Natural killer cell treated with Interleukin-12 subunit alpha and Interleukin-12 subunit beta and Interleukin-15 and Interleukin-18, amount 100 ng/mL, for 72 hours (primary cell): ENCODE measurements at regions not wholly inside any gene's neighbourhood (a gene's known extent, or its start where the extent isn't known, plus 50 kb on each side); places are given as distances from the start of the nearest gene placed in this dataset.
"Not testable (repeated sequence)": the region's sequence is repeated elsewhere in the genome, so short reads cannot be mapped to it uniquely, and the experiment has no call there.

Source experiments
- ATAC-seq, 2 donors: fragments of 150-1000 bp; cut with Tn5 transposase in 1 of 2; sonication (Bioruptor Pico), chemical (Tn5 transposase) in 1 of 2; 2 replicates each; pipeline ENCODE4 v1.10.0; 2021
- DNase-seq: peaks from one replicate; pipeline ENCODE4 v3.0.0; 2022; ENCODE audit warnings: low spot score
- H3K27ac Mint-ChIP-seq, 2 donors: 1 replicate in 1 of 2; 2 replicates in 1 of 2; pipeline ENCODE4 v1.8.0; 2022; ENCODE audit warnings: mixed read lengths in 2 of 2, mild to moderate bottlenecking in 1 of 2, moderate library complexity in 1 of 2
- H3K27me3 Mint-ChIP-seq, 2 donors: 1 replicate in 1 of 2; 2 replicates in 1 of 2; pipeline ENCODE4 v1.8.0; 2022; ENCODE audit warnings: mixed read lengths in 2 of 2
- H3K36me3 Mint-ChIP-seq: one replicate; pipeline ENCODE4 v1.8.0; 2022; ENCODE audit warnings: mixed read lengths
- H3K4me1 Mint-ChIP-seq, 2 donors: 1 replicate in 1 of 2; 2 replicates in 1 of 2; pipeline ENCODE4 v1.8.0; 2022; ENCODE audit warnings: low read depth in 2 of 2, mixed read lengths in 2 of 2, mild to moderate bottlenecking in 1 of 2
- H3K4me3 Mint-ChIP-seq: one replicate; pipeline ENCODE4 v1.8.0; 2022; ENCODE audit warnings: mixed read lengths
- H3K9me3 Mint-ChIP-seq: 2 replicates; pipeline ENCODE4 v1.8.0; 2022; ENCODE audit warnings: mixed read lengths

GRCh38 chr10:55966101-55966500 lies 395.0 kb downstream of the ZWINT start:
- H3K27me3 Mint-ChIP-seq, result no peaks in the 10 kb centered on the region
- H3K36me3 Mint-ChIP-seq, result no peaks in the 10 kb centered on the region
- no peaks in the 10 kb centered on the region for H3K4me1 Mint-ChIP-seq
- no peak for ATAC-seq
- H3K4me3 Mint-ChIP-seq, result no peak overlapping the region
- peaks cover 15% of the 10 kb centered on the region for H3K9me3 Mint-ChIP-seq
- no peak for DNase-seq
- no peak overlapping the region for H3K27ac Mint-ChIP-seq

GRCh38 chr10:55943403-55943802 lies 417.7 kb downstream of the ZWINT start:
- no peak for DNase-seq
- Mint-ChIP-seq H3K9me3 (no peaks in the 10 kb centered on the region), H3K4me1 (no peaks in the 10 kb centered on the region), H3K27me3 (no peaks in the 10 kb centered on the region), H3K27ac (no peak overlapping the region), H3K36me3 (no peaks in the 10 kb centered on the region), H3K4me3 (no peak overlapping the region)
- no peak for ATAC-seq

GRCh38 chr10:55929291-55929690 lies 431.8 kb downstream of the ZWINT start:
- H3K9me3 Mint-ChIP-seq, result no peaks in the 10 kb centered on the region
- no peak overlapping the region for H3K4me3 Mint-ChIP-seq
- no peak overlapping the region for H3K27ac Mint-ChIP-seq

GRCh38 chr10:55899472-55900147 lies 461.4 kb downstream of the ZWINT start:
- Mint-ChIP-seq H3K9me3 (peaks cover 14% of the 10 kb centered on the region), H3K36me3 (peaks cover 15% of the 10 kb centered on the region)
- not testable (repeated sequence) for ATAC-seq, DNase-seq, H3K27ac Mint-ChIP-seq, H3K27me3 Mint-ChIP-seq, H3K4me3 Mint-ChIP-seq, H3K4me1 Mint-ChIP-seq

More at GRCh38 chr10:55929291-55929690, 431.8 kb downstream of the ZWINT start:
- no peaks in the 10 kb centered on the region for H3K4me1 Mint-ChIP-seq
- ATAC-seq, result no peak
- H3K36me3 Mint-ChIP-seq, result no peaks in the 10 kb centered on the region
- DNase-seq, result no peak
- no peaks in the 10 kb centered on the region for H3K27me3 Mint-ChIP-seq

- DNase-seq (no peak), ATAC-seq (no peak)
- no peaks in the 10 kb centered on the region for H3K27me3 Mint-ChIP-seq
- H3K4me3 Mint-ChIP-seq, result no peak overlapping the region
- H3K27ac Mint-ChIP-seq, result no peak overlapping the region
- peaks cover 11% of the 10 kb centered on the region for H3K9me3 Mint-ChIP-seq
- H3K4me1 Mint-ChIP-seq, result no peaks in the 10 kb centered on the region
- H3K36me3 Mint-ChIP-seq, result peaks cover 15% of the 10 kb centered on the region
These were observed 463.6 kb downstream of the ZWINT start for GRCh38 chr10:55897490-55897921.

- Mint-ChIP-seq H3K4me1 (no peaks in the 10 kb centered on the region), H3K36me3 (no peaks in the 10 kb centered on the region), H3K27me3 (no peaks in the 10 kb centered on the region), H3K27ac (no peak overlapping the region), H3K9me3 (peaks cover 7% of the 10 kb centered on the region), H3K4me3 (no peak overlapping the region)
- DNase-seq, result no peak
- ATAC-seq, result no peak
These were observed 468.8 kb downstream of the ZWINT start for GRCh38 chr10:55892276-55892675.

- Mint-ChIP-seq H3K9me3 (peaks cover 22% of the 10 kb centered on the region), H3K27me3 (no peaks in the 10 kb centered on the region), H3K4me1 (no peaks in the 10 kb centered on the region), H3K27ac (no peak overlapping the region), H3K36me3 (peaks cover 9% of the 10 kb centered on the region), H3K4me3 (no peak overlapping the region)
- DNase-seq, result no peak
- ATAC-seq, result no peak
These were observed 479.5 kb downstream of the ZWINT start for GRCh38 chr10:55881588-55881987.

- H3K4me1 Mint-ChIP-seq, result no peaks in the 10 kb centered on the region
- H3K9me3 Mint-ChIP-seq, result peaks cover 16% of the 10 kb centered on the region
- no peak overlapping the region for H3K27ac Mint-ChIP-seq
- DNase-seq (no peak), ATAC-seq (no peak)
- peaks cover 6% of the 10 kb centered on the region for H3K36me3 Mint-ChIP-seq
- H3K4me3 Mint-ChIP-seq, result no peak overlapping the region
- no peaks in the 10 kb centered on the region for H3K27me3 Mint-ChIP-seq
These were observed 487.6 kb downstream of the ZWINT start for GRCh38 chr10:55873485-55873884.

GRCh38 chr10:55870186-55870585 lies 490.9 kb downstream of the ZWINT start:
- Mint-ChIP-seq H3K36me3 (peaks cover 5% of the 10 kb centered on the region), H3K9me3 (peaks cover 12% of the 10 kb centered on the region), H3K4me3 (no peak overlapping the region), H3K4me1 (no peaks in the 10 kb centered on the region), H3K27ac (no peak overlapping the region), H3K27me3 (no peaks in the 10 kb centered on the region)
- no peak for DNase-seq
- no peak for ATAC-seq

- Mint-ChIP-seq H3K9me3 (peaks cover 12% of the 10 kb centered on the region), H3K27me3 (no peaks in the 10 kb centered on the region), H3K36me3 (peaks cover 5% of the 10 kb centered on the region), H3K4me1 (no peaks in the 10 kb centered on the region), H3K4me3 (no peak overlapping the region), H3K27ac (no peak overlapping the region)
- ATAC-seq (no peak), DNase-seq (no peak)
These were observed 493.2 kb downstream of the ZWINT start for GRCh38 chr10:55867848-55868247.

- no peaks in the 10 kb centered on the region for H3K4me1 Mint-ChIP-seq
- no peak for ATAC-seq
- H3K4me3 Mint-ChIP-seq, result no peak overlapping the region
- no peaks in the 10 kb centered on the region for H3K27me3 Mint-ChIP-seq
- no peaks in the 10 kb centered on the region for H3K36me3 Mint-ChIP-seq
- peaks cover 10% of the 10 kb centered on the region for H3K9me3 Mint-ChIP-seq
- DNase-seq, result no peak
- H3K27ac Mint-ChIP-seq, result no peak overlapping the region
These were observed 502.3 kb downstream of the ZWINT start for GRCh38 chr10:55858730-55859129.

- Mint-ChIP-seq H3K4me3 (no peak overlapping the region), H3K27me3 (no peaks in the 10 kb centered on the region), H3K9me3 (peaks cover 5% of the 10 kb centered on the region), H3K4me1 (no peaks in the 10 kb centered on the region), H3K27ac (no peak overlapping the region), H3K36me3 (no peaks in the 10 kb centered on the region)
- ATAC-seq (no peak), DNase-seq (no peak)
These were observed 508.2 kb downstream of the ZWINT start for GRCh38 chr10:55852900-55853299.

GRCh38 chr10:55837273-55837672 lies 523.8 kb downstream of the ZWINT start:
- ATAC-seq (no peak), DNase-seq (no peak)
- Mint-ChIP-seq H3K36me3 (no peaks in the 10 kb centered on the region), H3K9me3 (peaks cover 8% of the 10 kb centered on the region), H3K4me3 (no peak overlapping the region), H3K27me3 (no peaks in the 10 kb centered on the region), H3K27ac (no peak overlapping the region), H3K4me1 (no peaks in the 10 kb centered on the region)

- Mint-ChIP-seq H3K4me3 (no peak overlapping the region), H3K27ac (no peak overlapping the region), H3K36me3 (no peaks in the 10 kb centered on the region), H3K9me3 (peaks cover 26% of the 10 kb centered on the region), H3K27me3 (no peaks in the 10 kb centered on the region), H3K4me1 (no peaks in the 10 kb centered on the region)
- DNase-seq, result peak; percentile 49
- ATAC-seq, result no peak
These were observed 539.0 kb downstream of the ZWINT start for GRCh38 chr10:55822096-55822495.

- no peaks in the 10 kb centered on the region for H3K36me3 Mint-ChIP-seq
- DNase-seq, result no peak
- H3K27ac Mint-ChIP-seq, result no peak overlapping the region
- H3K4me1 Mint-ChIP-seq, result no peaks in the 10 kb centered on the region
- H3K9me3 Mint-ChIP-seq, result peaks cover 26% of the 10 kb centered on the region
- no peak overlapping the region for H3K4me3 Mint-ChIP-seq
- ATAC-seq, result no peak
- H3K27me3 Mint-ChIP-seq, result no peaks in the 10 kb centered on the region
These were observed 540.6 kb downstream of the ZWINT start for GRCh38 chr10:55820478-55820877.
